PC-3 (cell line): ENCODE measurements at regions not wholly inside any gene's neighbourhood (a gene's known extent, or its start where the extent isn't known, plus 50 kb on each side); places are given as distances from the start of the nearest gene placed in this dataset.

Experiments
- CTCF ChIP-seq: fragments of 300-600 bp; sonication (generic); conservative IDR thresholded peaks from 2 replicates; pipeline ENCODE4 v1.5.1; 2017; ENCODE audit warnings: antibody characterized with exemption, low read depth, mild to moderate bottlenecking, low read length
- EZH2 ChIP-seq: fragments of 300-600 bp; sonication (generic); IDR thresholded peaks from one replicate; pipeline ENCODE4 v1.6.1; 2017; ENCODE audit warnings: antibody characterized with exemption, mild to moderate bottlenecking, low read length; ENCODE audit not compliant: unreplicated experiment
- EZH2phosphoT487 ChIP-seq: fragments of 300-600 bp; sonication (generic); IDR thresholded peaks from 2 replicates; pipeline ENCODE4 v1.6.1; 2018; ENCODE audit warnings: mild to moderate bottlenecking, antibody characterized with exemption, low read length, borderline replicate concordance

DNA sequence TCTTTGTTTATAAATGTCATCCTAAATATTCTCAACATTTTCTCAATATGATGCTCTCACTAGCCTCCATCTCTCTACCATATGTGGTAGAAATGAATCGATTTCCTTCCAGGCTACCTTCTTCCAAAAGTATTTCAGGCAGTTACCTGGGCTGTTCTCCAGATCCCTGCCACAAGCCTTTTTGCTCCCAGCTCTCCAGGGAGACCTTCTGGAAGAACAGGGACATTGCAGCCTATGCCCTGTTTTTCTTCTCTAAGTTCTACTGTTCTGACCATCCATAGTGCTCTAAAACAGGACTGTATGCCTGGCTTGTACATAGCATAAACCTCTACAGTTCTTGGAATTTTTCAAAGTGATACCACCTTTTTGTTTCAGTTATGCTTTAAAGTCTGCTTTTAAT lies 552.8 kb downstream of the ANKRD7 start:
- no peak for TF ChIP-seq EZH2
- TF ChIP-seq CTCF, result no peak
- TF ChIP-seq EZH2phosphoT487, result no peak
